GM20000 (cell line): ENCODE measurements at regions not wholly inside any gene's neighbourhood (a gene's known extent, or its start where the extent isn't known, plus 50 kb on each side); places are given as distances from the start of the nearest gene placed in this dataset.

Experiments
- DNase-seq: peaks from one replicate; pipeline ENCODE4 v3.0.0; 2012; ENCODE audit warnings: low spot score
- CTCF ChIP-seq: IDR thresholded peaks from 2 replicates; pipeline ENCODE4 v1.5.1; 2012; ENCODE audit warnings: mild to moderate bottlenecking, control low read depth; ENCODE audit errors: extremely low read depth, missing control alignments

GRCh38 chr11:25755381-25755780 is 576.5 kb upstream of the ANO3 start:
- no peak for DNase-seq
- no peak for TF ChIP-seq CTCF

GRCh38 chr11:25755918-25756584 is 575.9 kb upstream of the ANO3 start:
- no peak for DNase-seq

GRCh38 chr11:25758145-25758661 is 573.7 kb upstream of the ANO3 start:
- TF ChIP-seq CTCF, result no peak
- DNase-seq, result no peak

More at GRCh38 chr11:25755918-25756584, 575.9 kb upstream of the ANO3 start:
- no peak for TF ChIP-seq CTCF

- DNase-seq, result no peak
- TF ChIP-seq CTCF, result no peak
Observed at GRCh38 chr11:25766332-25767015, 565.5 kb upstream of the ANO3 start.

- no peak for DNase-seq
- no peak for TF ChIP-seq CTCF
Observed at GRCh38 chr11:25769287-25769686, 562.6 kb upstream of the ANO3 start.

GRCh38 chr11:25771605-25772004 is 560.3 kb upstream of the ANO3 start:
- TF ChIP-seq CTCF, result no peak
- no peak for DNase-seq

GRCh38 chr11:25775603-25776002 is 556.3 kb upstream of the ANO3 start:
- TF ChIP-seq CTCF, result no peak

More at GRCh38 chr11:25775603-25776002, 556.3 kb upstream of the ANO3 start:
- no peak for DNase-seq
